ENCODE measurements at regions not wholly inside any gene's neighbourhood (a gene's known extent, or its start where the extent isn't known, plus 50 kb on each side); places are given as distances from the start of the nearest gene placed in this dataset.

GRCh38 chr3:155029941-155030340 is 50.2 kb upstream of the MME start:
- H3K27ac Mint-ChIP-seq = no peak overlapping the region
- no peak overlapping the region for H3K4me3 Mint-ChIP-seq
- no peaks in the 10 kb centered on the region for H3K27me3 Mint-ChIP-seq (ENCODE audit: low read depth)
- ChIA-PET CTCF (interaction anchor here (1.0 kb wide), 1 partner anchor 292 kb away, joined by 3 read pairs; no protein-coding TSS in a partner anchor), POLR2A (no interaction called here)
- no peak for TF ChIP-seq ATF1 (CRISPR knock-in tag; IDR thresholded peaks at IDR 0.05)
- TF ChIP-seq TEAD1 (CRISPR knock-in tag; IDR thresholded peaks at IDR 0.05) = no peak
- no peak for TF ChIP-seq GABPB1 (CRISPR knock-in tag; IDR thresholded peaks at IDR 0.05)
- TF ChIP-seq NFATC4 (CRISPR knock-in tag; IDR thresholded peaks at IDR 0.05) = no peak
- TF ChIP-seq CREB1 (CRISPR knock-in tag; IDR thresholded peaks at IDR 0.05) = no peak
- TF ChIP-seq ELF4 (CRISPR knock-in tag; IDR thresholded peaks at IDR 0.05; ENCODE audit: low read depth) = no peak
- no peak for TF ChIP-seq MAX (CRISPR knock-in tag; IDR thresholded peaks at IDR 0.05)
- TF ChIP-seq GTF2I (CRISPR knock-in tag; conservative IDR thresholded peaks at IDR 0.05) = no peak
- TF ChIP-seq SMAD4 (CRISPR knock-in tag; IDR thresholded peaks at IDR 0.05) = no peak
- no peak for TF ChIP-seq ZMAT4 (CRISPR knock-in tag; IDR thresholded peaks at IDR 0.05)
- no peak for TF ChIP-seq PRRX2 (CRISPR knock-in tag; IDR thresholded peaks at IDR 0.05)
- no peak for TF ChIP-seq ZNF219 (CRISPR knock-in tag; IDR thresholded peaks at IDR 0.05; ENCODE audit: borderline replicate concordance)
- peaks cover 22% of the 10 kb centered on the region for H3K9me3 Mint-ChIP-seq
- DNase-seq (ENCODE audit: low spot score) = no peak
- H3K36me3 Mint-ChIP-seq = peaks cover 19% of the 10 kb centered on the region
- H3K4me1 Mint-ChIP-seq = peaks cover 37% of the 10 kb centered on the region
- ATAC-seq = peak; percentile 40; the same call in 1 of the 2 replicates

- DNase-seq (ENCODE audit: low spot score) = no peak
- Mint-ChIP-seq H3K27me3 (ENCODE audit: low read depth) (no peaks in the 10 kb centered on the region), H3K36me3 (peaks cover 19% of the 10 kb centered on the region), H3K4me3 (no peak overlapping the region), H3K27ac (no peak overlapping the region; the same call in 1 of the 2 replicates), H3K4me1 (peaks cover 27% of the 10 kb centered on the region), H3K9me3 (peaks cover 22% of the 10 kb centered on the region)
- TF ChIP-seq TCF7 (CRISPR knock-in tag; IDR thresholded peaks at IDR 0.05; ENCODE audit: low read depth) (no peak), ZNF423 (CRISPR knock-in tag; IDR thresholded peaks at IDR 0.05) (no peak), KAT7 (CRISPR knock-in tag; IDR thresholded peaks at IDR 0.05; ENCODE audit: borderline replicate concordance) (no peak), SOX15 (CRISPR knock-in tag; IDR thresholded peaks at IDR 0.05) (0 out of 2 replicates have a peak, but pooled peaks have one; percentile 27), ATF2 (CRISPR knock-in tag; IDR thresholded peaks at IDR 0.05; ENCODE audit: borderline replicate concordance, low read depth) (no peak)
- ChIA-PET POLR2A (no interaction called here), CTCF (interaction anchor here (0.6 kb wide), 1 partner anchor 600 kb away, joined by 3 read pairs; no protein-coding TSS in a partner anchor)
- ATAC-seq = peak; percentile 51
Observed at GRCh38 chr3:155026999-155027591, 53.0 kb upstream of the MME start.

GRCh38 chr3:155024006-155024638 is 56.0 kb upstream of the MME start:
- Mint-ChIP-seq H3K4me3 (no peak overlapping the region), H3K9me3 (peaks cover 14% of the 10 kb centered on the region), H3K27ac (no peak overlapping the region), H3K27me3 (ENCODE audit: low read depth) (no peaks in the 10 kb centered on the region), H3K4me1 (peaks cover 19% of the 10 kb centered on the region), H3K36me3 (peaks cover 12% of the 10 kb centered on the region)
- ATAC-seq (no peak), DNase-seq (ENCODE audit: low spot score) (no peak)
- POLR2A ChIA-PET = no interaction called here
- CTCF ChIA-PET = no interaction called here
- TF ChIP-seq FOXJ3 (CRISPR knock-in tag; IDR thresholded peaks at IDR 0.05; ENCODE audit: borderline replicate concordance) (no peak), ZSCAN18 (CRISPR knock-in tag; IDR thresholded peaks at IDR 0.05) (no peak), CREB1 (CRISPR knock-in tag; IDR thresholded peaks at IDR 0.05) (no peak), E2F1 (CRISPR knock-in tag; IDR thresholded peaks at IDR 0.05) (no peak), CTCF (IDR thresholded peaks at IDR 0.05) (no peak), TP53 (CRISPR knock-in tag; IDR thresholded peaks at IDR 0.05) (no peak), USF2 (CRISPR knock-in tag; IDR thresholded peaks at IDR 0.05) (no peak), CREM (CRISPR knock-in tag; IDR thresholded peaks at IDR 0.05) (no peak), IRF1 (CRISPR knock-in tag; IDR thresholded peaks at IDR 0.05) (no peak), KAT7 (CRISPR knock-in tag; IDR thresholded peaks at IDR 0.05; ENCODE audit: borderline replicate concordance) (no peak)

All from WTC11 (cell line).